HG03457 (cell line): ENCODE measurements at regions not wholly inside any gene's neighbourhood (a gene's known extent, or its start where the extent isn't known, plus 50 kb on each side); places are given as distances from the start of the nearest gene placed in this dataset.

Source experiments
- ATAC-seq: cut with Tn5 transposase; IDR thresholded peaks from one replicate; pipeline ENCODE4 v1.9.1; 2021; ENCODE audit warnings: moderate number of reproducible peaks; ENCODE audit not compliant: unreplicated experiment

- ATAC-seq: no peak
Measured at GRCh38 chr2:120453635-120453998, 107.7 kb downstream of the INHBB start.

GRCh38 chr2:120454654-120455385 is 108.9 kb downstream of the INHBB start:
- ATAC-seq: no peak

GRCh38 chr2:120455390-120455789 is 109.5 kb downstream of the INHBB start:
- ATAC-seq: no peak

GRCh38 chr2:120456867-120457266 is 110.9 kb downstream of the INHBB start:
- ATAC-seq: no peak

GRCh38 chr2:120460511-120460910 is 114.6 kb downstream of the INHBB start:
- ATAC-seq: no peak

- no peak for ATAC-seq
Measured at GRCh38 chr2:120461092-120461491, 115.2 kb downstream of the INHBB start.

- no peak for ATAC-seq
Measured at GRCh38 chr2:120461546-120462537, 115.9 kb downstream of the INHBB start.

- no peak for ATAC-seq
Measured at GRCh38 chr2:120463527-120463926, 117.6 kb downstream of the INHBB start.

GRCh38 chr2:120463996-120464395 is 118.1 kb downstream of the INHBB start:
- ATAC-seq: no peak

GRCh38 chr2:120464448-120464931 is 118.6 kb downstream of the INHBB start:
- ATAC-seq: no peak

- no peak for ATAC-seq
Measured at GRCh38 chr2:120465012-120465700, 119.2 kb downstream of the INHBB start.

GRCh38 chr2:120465701-120465988 is 119.7 kb downstream of the INHBB start:
- ATAC-seq: no peak

- ATAC-seq: no peak
Measured at GRCh38 chr2:120465989-120466703, 120.2 kb downstream of the INHBB start.

GRCh38 chr2:120466704-120467054 is 120.7 kb downstream of the INHBB start:
- ATAC-seq: no peak

GRCh38 chr2:120468136-120468535 is 122.2 kb downstream of the INHBB start:
- ATAC-seq: no peak

- ATAC-seq: no peak
Measured at GRCh38 chr2:120469426-120469825, 123.5 kb downstream of the INHBB start.

GRCh38 chr2:120470041-120470965 is 124.4 kb downstream of the INHBB start:
- ATAC-seq: no peak

GRCh38 chr2:120471166-120471565 is 125.2 kb downstream of the INHBB start:
- no peak for ATAC-seq

GRCh38 chr2:120472031-120472430 is 126.1 kb downstream of the INHBB start:
- no peak for ATAC-seq

- ATAC-seq: no peak
Measured at GRCh38 chr2:120472891-120473309, 127.0 kb downstream of the INHBB start.
